ENCODE measurements at regions not wholly inside any gene's neighbourhood (a gene's known extent, or its start where the extent isn't known, plus 50 kb on each side); places are given as distances from the start of the nearest gene placed in this dataset.

- no peak for TF ChIP-seq CEBPG (CRISPR knock-in tag; IDR thresholded peaks at IDR 0.05)
- TF ChIP-seq CEBPG (tag; conservative IDR thresholded peaks at IDR 0.05 in 1 of 2, IDR thresholded peaks at IDR 0.05 in 1 of 2) = no peak
- no peak for TF ChIP-seq PCBP2 (IDR thresholded peaks at IDR 0.05; ENCODE audit: low read depth, low read length, poor library complexity, severe bottlenecking)
- no peak for TF ChIP-seq CCAR2 (IDR thresholded peaks at IDR 0.05; ENCODE audit: low read depth, low read length)
- TF ChIP-seq, protein P1, sequence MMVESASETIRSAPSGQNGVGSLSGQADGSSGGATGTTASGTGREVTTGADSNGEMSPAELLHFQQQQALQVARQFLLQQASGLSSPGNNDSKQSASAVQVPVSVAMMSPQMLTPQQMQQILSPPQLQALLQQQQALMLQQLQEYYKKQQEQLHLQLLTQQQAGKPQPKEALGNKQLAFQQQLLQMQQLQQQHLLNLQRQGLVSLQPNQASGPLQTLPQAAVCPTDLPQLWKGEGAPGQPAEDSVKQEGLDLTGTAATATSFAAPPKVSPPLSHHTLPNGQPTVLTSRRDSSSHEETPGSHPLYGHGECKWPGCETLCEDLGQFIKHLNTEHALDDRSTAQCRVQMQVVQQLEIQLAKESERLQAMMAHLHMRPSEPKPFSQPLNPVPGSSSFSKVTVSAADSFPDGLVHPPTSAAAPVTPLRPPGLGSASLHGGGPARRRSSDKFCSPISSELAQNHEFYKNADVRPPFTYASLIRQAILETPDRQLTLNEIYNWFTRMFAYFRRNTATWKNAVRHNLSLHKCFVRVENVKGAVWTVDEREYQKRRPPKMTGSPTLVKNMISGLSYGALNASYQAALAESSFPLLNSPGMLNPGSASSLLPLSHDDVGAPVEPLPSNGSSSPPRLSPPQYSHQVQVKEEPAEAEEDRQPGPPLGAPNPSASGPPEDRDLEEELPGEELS (CRISPR knock-in tag; IDR thresholded peaks at IDR 0.05; ENCODE audit: borderline replicate concordance) = no peak
- TF ChIP-seq, protein P2, sequence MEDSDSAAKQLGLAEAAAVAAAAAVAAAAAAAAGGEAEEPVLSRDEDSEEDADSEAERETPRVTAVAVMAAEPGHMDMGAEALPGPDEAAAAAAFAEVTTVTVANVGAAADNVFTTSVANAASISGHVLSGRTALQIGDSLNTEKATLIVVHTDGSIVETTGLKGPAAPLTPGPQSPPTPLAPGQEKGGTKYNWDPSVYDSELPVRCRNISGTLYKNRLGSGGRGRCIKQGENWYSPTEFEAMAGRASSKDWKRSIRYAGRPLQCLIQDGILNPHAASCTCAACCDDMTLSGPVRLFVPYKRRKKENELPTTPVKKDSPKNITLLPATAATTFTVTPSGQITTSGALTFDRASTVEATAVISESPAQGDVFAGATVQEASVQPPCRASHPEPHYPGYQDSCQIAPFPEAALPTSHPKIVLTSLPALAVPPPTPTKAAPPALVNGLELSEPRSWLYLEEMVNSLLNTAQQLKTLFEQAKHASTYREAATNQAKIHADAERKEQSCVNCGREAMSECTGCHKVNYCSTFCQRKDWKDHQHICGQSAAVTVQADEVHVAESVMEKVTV (CRISPR knock-in tag; IDR thresholded peaks at IDR 0.05) = no peak
- TF ChIP-seq ZNF561 (CRISPR knock-in tag; conservative IDR thresholded peaks at IDR 0.05) = no peak
- no peak for TF ChIP-seq ZNF586 (CRISPR knock-in tag; conservative IDR thresholded peaks at IDR 0.05)
These were observed 402.7 kb upstream of the FSIP2 start (continued) for GRCh38 chr2:185335879-185336278.
